H1 (cell line): ENCODE measurements at regions not wholly inside any gene's neighbourhood (a gene's known extent, or its start where the extent isn't known, plus 50 kb on each side); places are given as distances from the start of the nearest gene placed in this dataset.
"Not testable (repeated sequence)": the region's sequence is repeated elsewhere in the genome, so short reads cannot be mapped to it uniquely, and the experiment has no call there.

Source experiments
- CTCF ChIA-PET: fragments of 300-600 bp; sonication (Branson Sonifier 250); formaldehyde crosslinking; loops from one replicate; lab custom pipeline; 2021; ENCODE audit not compliant: partially characterized antibody; lab: Charles Lee
- POLR2A ChIA-PET: fragments of 300-600 bp; sonication (Branson Sonifier 250); formaldehyde crosslinking; loops from one replicate; lab custom pipeline; 2021; ENCODE audit warnings: inconsistent platforms; ENCODE audit not compliant: partially characterized antibody; lab: Charles Lee
- DNase-seq, 2 experiments: peaks; one replicate each; pipeline versions ENCODE4 v3.0.0 to v3.0.0-alpha.2; 2010 to 2022; ENCODE audit warnings: low spot score in 2 of 2, low read depth in 1 of 2, mixed read lengths in 1 of 2
- FAIRE-seq: peaks from 2 replicates; lab custom pipeline; 2011; peaks lifted over from hg19 to GRCh38; lab: Jason Lieb, UNC
- H2AFZ ChIP-seq: 2 replicates; pipeline ENCODE4 v1.8.1; 2012; ENCODE audit warnings: low read length, inconsistent platforms
- H2AK5ac ChIP-seq: 2 replicates; pipeline ENCODE4 v1.6.1; 2013; ENCODE audit warnings: low read depth, low read length
- H2BK120ac ChIP-seq: replicated peaks from 2 replicates; pipeline ENCODE3; 2013; ENCODE audit warnings: low read depth, low read length, inconsistent platforms
- H2BK12ac ChIP-seq: 2 replicates; pipeline ENCODE4 v1.6.1; 2013; ENCODE audit warnings: low read depth, low read length
- H2BK15ac ChIP-seq: 2 replicates; pipeline ENCODE4 v1.6.1; 2013; ENCODE audit warnings: low read length
- H2BK20ac ChIP-seq: 2 replicates; pipeline ENCODE4 v1.6.1; 2013; ENCODE audit warnings: low read length
- H2BK5ac ChIP-seq: 2 replicates; pipeline ENCODE4 v1.6.1; 2013; ENCODE audit warnings: low read depth, low read length
- H3K14ac ChIP-seq: 2 replicates; pipeline ENCODE4 v1.6.1; 2013; ENCODE audit warnings: inconsistent platforms; ENCODE audit not compliant: insufficient read length
- H3K18ac ChIP-seq: 2 replicates; pipeline ENCODE4 v1.6.1; 2013; ENCODE audit warnings: low read length; ENCODE audit errors: extremely low read depth
- H3K23ac ChIP-seq: 2 replicates; pipeline ENCODE4 v1.6.1; 2013; ENCODE audit warnings: inconsistent platforms; ENCODE audit not compliant: insufficient read length
- H3K23me2 ChIP-seq: 2 replicates; pipeline ENCODE4 v1.6.1; 2013; ENCODE audit warnings: low read depth, low read length
- H3K27ac ChIP-seq: 2 replicates; pipeline ENCODE4 v1.6.1; 2011; ENCODE audit warnings: low read depth, low read length, inconsistent platforms
- H3K27me3 ChIP-seq, 4 experiments: replicated peaks in 1 of 4; 1 replicate in 1 of 4; 2 replicates in 3 of 4; pipeline versions ENCODE4 v1.6.1 to v1.8.1; 2011 to 2013; ENCODE audit warnings: low read length in 3 of 4, mild to moderate bottlenecking in 3 of 4, inconsistent platforms in 2 of 4, mixed read lengths in 2 of 4, moderate library complexity in 1 of 4; ENCODE audit not compliant: control insufficient read depth in 3 of 4, insufficient read depth in 3 of 4; ENCODE audit errors: extremely low read depth in 1 of 4
- H3K36me3 ChIP-seq, 4 experiments: 2 replicates each; pipeline versions ENCODE4 v1.6.1 to v1.8.1; 2011 to 2013; ENCODE audit warnings: mild to moderate bottlenecking in 4 of 4, low read length in 3 of 4, moderate library complexity in 2 of 4, control low read depth in 1 of 4, inconsistent platforms in 1 of 4; ENCODE audit not compliant: insufficient read depth in 4 of 4, control insufficient read depth in 2 of 4
- H3K4ac ChIP-seq: replicated peaks from 2 replicates; pipeline ENCODE3; 2013; ENCODE audit warnings: low read length, low read depth, mixed read lengths, inconsistent platforms; ENCODE audit not compliant: insufficient read length
- H3K4me1 ChIP-seq, 4 experiments: replicated peaks in 1 of 4; 1 replicate in 1 of 4; 2 replicates in 3 of 4; pipeline versions ENCODE4 v1.6.1 to v1.8.1; 2011 to 2013; ENCODE audit warnings: low read length in 3 of 4, inconsistent platforms in 2 of 4, mixed read lengths in 1 of 4; ENCODE audit not compliant: insufficient read depth in 4 of 4, control insufficient read depth in 3 of 4
- H3K4me2 ChIP-seq, 2 experiments: 2 replicates each; pipeline versions ENCODE4 v1.6.1 to v1.8.1; 2011 to 2013; ENCODE audit warnings: low read depth in 2 of 2, low read length in 2 of 2, control low read depth in 1 of 2, inconsistent platforms in 1 of 2, mild to moderate bottlenecking in 1 of 2; ENCODE audit not compliant: insufficient read depth in 1 of 2
- H3K4me3 ChIP-seq, 4 experiments: fragments of 200-600, 300-600 bp in 1 of 4; sonication (generic), shearing (Covaris generic), sonication (Bioruptor Twin) in 1 of 4; 2 replicates each; pipeline versions ENCODE4 v1.5.1 to v1.8.1; 2011 to 2016; ENCODE audit warnings: low read length in 4 of 4, low read depth in 3 of 4, control low read depth in 2 of 4, inconsistent platforms in 2 of 4, mild to moderate bottlenecking in 2 of 4, mixed read lengths in 1 of 4, moderate library complexity in 1 of 4; ENCODE audit not compliant: insufficient read depth in 2 of 4; ENCODE audit errors: extremely low read depth in 1 of 4
- H3K56ac ChIP-seq: replicated peaks from 2 replicates; pipeline ENCODE3; 2013; ENCODE audit warnings: low read depth, mild to moderate bottlenecking, mixed read lengths, low read length, inconsistent platforms; ENCODE audit not compliant: insufficient read length
- H3K79me1 ChIP-seq: 2 replicates; pipeline ENCODE4 v1.6.1; 2013; ENCODE audit warnings: low read depth, low read length, control low read depth
- H3K79me2 ChIP-seq, 2 experiments: 2 replicates each; pipeline versions ENCODE4 v1.6.1 to v1.8.1; 2012 to 2013; ENCODE audit warnings: low read length in 2 of 2, mild to moderate bottlenecking in 2 of 2, inconsistent platforms in 1 of 2; ENCODE audit not compliant: insufficient read depth in 2 of 2, control insufficient read depth in 1 of 2
- H3K9ac ChIP-seq, 4 experiments: replicated peaks in 1 of 4; 1 replicate in 1 of 4; 2 replicates in 3 of 4; pipeline versions ENCODE4 v1.6.1 to v1.8.1; 2011 to 2013; ENCODE audit warnings: low read depth in 3 of 4, low read length in 3 of 4, control low read depth in 2 of 4, mild to moderate bottlenecking in 2 of 4, moderate library complexity in 2 of 4, inconsistent platforms in 1 of 4; ENCODE audit errors: extremely low read depth in 1 of 4
- H3K9me3 ChIP-seq, 2 experiments: 2 replicates each; pipeline versions ENCODE4 v1.6.1 to v1.8.1; 2012 to 2013; ENCODE audit warnings: mild to moderate bottlenecking in 2 of 2, moderate library complexity in 2 of 2, control low read depth in 1 of 2, inconsistent platforms in 1 of 2, low read depth in 1 of 2, low read length in 1 of 2, mixed read lengths in 1 of 2; ENCODE audit not compliant: insufficient read depth in 2 of 2
- H4K20me1 ChIP-seq, 2 experiments: replicated peaks in 1 of 2; 2 replicates each; pipeline versions ENCODE3 to v1.8.1; 2011 to 2013; ENCODE audit warnings: inconsistent platforms in 2 of 2, low read length in 2 of 2, mild to moderate bottlenecking in 1 of 2; ENCODE audit not compliant: insufficient read depth in 2 of 2, control insufficient read depth in 1 of 2
- H4K5ac ChIP-seq: 2 replicates; pipeline ENCODE4 v1.6.1; 2013; ENCODE audit warnings: low read length, low read depth, mixed read lengths, inconsistent platforms; ENCODE audit not compliant: insufficient read length
- H4K8ac ChIP-seq: 2 replicates; pipeline ENCODE4 v1.8.0; 2013; ENCODE audit warnings: mild to moderate bottlenecking, moderate library complexity, low read length, inconsistent platforms; ENCODE audit not compliant: insufficient read depth; ENCODE audit errors: extremely low read depth
- H4K91ac ChIP-seq: replicated peaks from 2 replicates; pipeline ENCODE3; 2013; ENCODE audit warnings: low read length, mixed read lengths, inconsistent platforms; ENCODE audit not compliant: insufficient read length
- CEBPB ChIP-seq: IDR thresholded peaks from 2 replicates; pipeline ENCODE4 v1.6.1; 2012; ENCODE audit warnings: low read depth, low read length
- HDAC2 ChIP-seq, 2 experiments: fragments of 300-600 bp in 1 of 2; sonication (generic) in 1 of 2; IDR thresholded peaks; 2 replicates each; pipeline ENCODE4 v1.6.1; 2011 to 2012; ENCODE audit warnings: low read depth in 2 of 2, low read length in 2 of 2, mild to moderate bottlenecking in 2 of 2, moderate library complexity in 2 of 2, borderline replicate concordance in 1 of 2, inconsistent platforms in 1 of 2
- WGBS, 2 experiments: shearing (Covaris generic) in 1 of 2; methylation state at CpG; one replicate each; pipeline versions ENCODE4 v1.1.6 to v1.1.7; 2013 to 2015; ENCODE audit warnings: low lambda C conversion rate in 2 of 2, mixed read lengths in 2 of 2, inconsistent platforms in 1 of 2, low coverage in 1 of 2, missing lambda C conversion rate in 1 of 2; ENCODE audit not compliant: insufficient replicate concordance in 2 of 2, insufficient coverage in 1 of 2, insufficient read length in 1 of 2; ENCODE audit errors: extremely low coverage in 1 of 2, missing lambda C conversion rate in 1 of 2; 5-methylcytosine and 5-hydroxymethylcytosine counted together

DNA sequence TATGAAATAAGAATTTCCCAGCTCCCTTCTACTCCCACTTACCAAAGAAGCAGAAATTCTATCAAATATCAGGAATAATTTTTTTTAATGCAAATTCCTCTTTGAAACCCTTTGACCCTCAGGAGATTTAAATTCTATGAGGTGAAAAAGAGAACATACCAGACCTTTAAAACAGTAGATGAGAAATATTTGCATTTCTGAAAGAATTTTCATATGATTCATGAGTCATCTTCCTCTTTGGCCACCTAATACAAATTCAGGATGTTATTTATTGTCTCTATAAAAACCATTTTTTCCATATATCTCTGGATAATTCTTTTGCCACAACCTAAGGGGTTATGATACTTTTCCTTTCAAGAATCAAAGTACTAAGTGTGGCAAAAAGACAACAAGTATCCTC is 67.3 kb upstream of the ST3GAL6 start (continued):
- TF ChIP-seq HDAC2 (IDR thresholded peaks at IDR 0.05; ENCODE audit: borderline replicate concordance in 1 of 2, low read depth in 2 of 2, low read length in 2 of 2) (no peak), CEBPB (no peak)

DNA sequence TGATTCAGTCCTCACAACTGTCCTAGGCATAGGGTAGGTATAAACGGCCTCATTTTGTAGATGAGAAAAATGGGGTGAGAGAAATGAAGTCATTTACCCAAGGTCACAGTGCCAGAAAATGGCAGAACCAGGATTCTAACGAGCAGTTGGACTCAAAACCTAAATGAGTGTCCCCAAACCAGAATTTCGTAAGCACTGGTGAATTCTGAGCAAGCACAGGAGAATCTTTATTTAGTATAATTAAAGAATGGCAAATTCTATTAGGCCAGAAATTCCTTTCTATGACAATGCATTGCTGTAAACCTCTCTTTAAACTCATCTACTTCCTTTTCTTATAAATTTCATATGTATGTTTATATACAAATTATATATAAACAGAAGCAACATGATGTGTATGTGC is 66.8 kb upstream of the ST3GAL6 start:
- H3K9me3 ChIP-seq, H4K91ac ChIP-seq, H3K4me3 ChIP-seq, H2BK12ac ChIP-seq, H3K23me2 ChIP-seq, POLR2A ChIA-PET, H3K27me3 ChIP-seq, H3K27ac ChIP-seq, H4K5ac ChIP-seq, H3K4me1 ChIP-seq, H3K23ac ChIP-seq, H3K14ac ChIP-seq, H3K18ac ChIP-seq, H3K56ac ChIP-seq, H2BK120ac ChIP-seq, H3K4me2 ChIP-seq, H3K4ac ChIP-seq, H3K79me2 ChIP-seq, H4K20me1 ChIP-seq, H2AK5ac ChIP-seq, FAIRE-seq, H2AFZ ChIP-seq, DNase-seq, H2BK5ac ChIP-seq, H3K9ac ChIP-seq, H2BK20ac ChIP-seq, H4K8ac ChIP-seq, H2BK15ac ChIP-seq, H3K36me3 ChIP-seq, H3K79me1 ChIP-seq: not testable (repeated sequence)
- 85% methylated on average over 3 of the region's 3 CpGs; no CpG with 5 or more reads in 1 of the 2 experiments for WGBS, 2 experiments
- CTCF ChIA-PET: interaction anchor here (0.9 kb wide), 1 partner anchor 39 kb away, joined by 5 read pairs; no protein-coding TSS in a partner anchor
